Activated B cell treated with CpG ODN at 0.5 μM for 24 hours (primary cell): ENCODE measurements at regions not wholly inside any gene's neighbourhood (a gene's known extent, or its start where the extent isn't known, plus 50 kb on each side); places are given as distances from the start of the nearest gene placed in this dataset.

Experiments used
- ATAC-seq: fragments of 200-7000 bp; cut with Tn5 transposase; one replicate; pipeline ENCODE4 v1.10.0; 2021; ENCODE audit warnings: low read depth, mild to moderate bottlenecking, moderate library complexity
- CTCF ChIA-PET: fragments of 350-600 bp; sonication (Branson Sonifier 250); formaldehyde crosslinking; loops from one replicate; lab custom pipeline; 2021; ENCODE audit warnings: antibody characterized with exemption; lab: Charles Lee
- POLR2A ChIA-PET: fragments of 350-600 bp; sonication (Branson Sonifier 250); formaldehyde crosslinking; loops from one replicate; lab custom pipeline; 2021; ENCODE audit warnings: antibody characterized with exemption; lab: Charles Lee
- DNase-seq: peaks from one replicate; pipeline ENCODE4 v3.0.0; 2022
- H3K27ac Mint-ChIP-seq: one replicate; pipeline ENCODE4 v1.8.0; 2020; ENCODE audit warnings: mixed read lengths
- H3K27me3 Mint-ChIP-seq: one replicate; pipeline ENCODE4 v1.8.0; 2021; ENCODE audit warnings: mixed read lengths
- H3K36me3 Mint-ChIP-seq: one replicate; pipeline ENCODE4 v1.8.0; 2021; ENCODE audit warnings: low read depth, mixed read lengths
- H3K4me1 Mint-ChIP-seq: one replicate; pipeline ENCODE4 v1.8.0; 2021; ENCODE audit warnings: mixed read lengths
- H3K4me3 Mint-ChIP-seq: one replicate; pipeline ENCODE4 v1.8.0; 2020; ENCODE audit warnings: mild to moderate bottlenecking, mixed read lengths
- H3K9me3 Mint-ChIP-seq: one replicate; pipeline ENCODE4 v1.8.0; 2020; ENCODE audit warnings: mixed read lengths
- CTCF ChIP-seq: fragments of 200-600 bp; IDR thresholded peaks from one replicate; pipeline ENCODE4 v1.8.0; 2022; ENCODE audit warnings: antibody characterized with exemption, mild to moderate bottlenecking
- intact Hi-C: fragments of 100-400 bp; cut with micrococcal nuclease; formaldehyde crosslinking; loops from one replicate; pipeline ENCODE4 v1.15.1; 2024

GRCh38 chr16:16857012-16857411 lies 478.1 kb downstream of the NPIPA7 start:
- Mint-ChIP-seq H3K4me3 (no peak overlapping the region), H3K36me3 (no peaks in the 10 kb centered on the region), H3K27me3 (peaks cover 13% of the 10 kb centered on the region), H3K9me3 (no peaks in the 10 kb centered on the region), H3K4me1 (peaks cover 2% of the 10 kb centered on the region), H3K27ac (no peak overlapping the region)
- POLR2A ChIA-PET = no interaction called here
- DNase-seq = no peak
- CTCF ChIA-PET = no interaction called here
- ATAC-seq = no peak
- no peak for TF ChIP-seq CTCF
- intact Hi-C loops = no loop called here

GRCh38 chr16:16857603-16858283 lies 478.8 kb downstream of the NPIPA7 start:
- Mint-ChIP-seq H3K9me3 (no peaks in the 10 kb centered on the region), H3K27ac (no peak overlapping the region), H3K27me3 (peaks cover 13% of the 10 kb centered on the region), H3K4me3 (no peak overlapping the region), H3K36me3 (no peaks in the 10 kb centered on the region), H3K4me1 (peaks cover 2% of the 10 kb centered on the region)
- POLR2A ChIA-PET = no interaction called here
- DNase-seq (no peak), ATAC-seq (no peak)
- intact Hi-C loops = no loop called here
- TF ChIP-seq CTCF = no peak
- CTCF ChIA-PET = no interaction called here

- Mint-ChIP-seq H3K27me3 (peaks cover 8% of the 10 kb centered on the region), H3K36me3 (no peaks in the 10 kb centered on the region), H3K9me3 (no peaks in the 10 kb centered on the region), H3K4me1 (peaks cover 2% of the 10 kb centered on the region), H3K4me3 (no peak overlapping the region), H3K27ac (no peak overlapping the region)
- ChIA-PET CTCF (interaction anchor here (0.7 to 3.1 kb wide), 9 partner anchors 12 to 731 kb away, joined by 3 to 30 read pairs (median 3); no protein-coding TSS in a partner anchor), POLR2A (no interaction called here)
- DNase-seq (peak; percentile 18), ATAC-seq (no peak)
- intact Hi-C loops = loop anchor here (1.0 to 10.0 kb wide), 6 partner anchors 209 to 718 kb away; no protein-coding TSS in a partner anchor
- no peak for TF ChIP-seq CTCF
Observed at GRCh38 chr16:16861546-16861945, 482.6 kb downstream of the NPIPA7 start.

GRCh38 chr16:16863672-16864071 lies 484.7 kb downstream of the NPIPA7 start:
- POLR2A ChIA-PET = no interaction called here
- peaks cover 8% of the 10 kb centered on the region for H3K27me3 Mint-ChIP-seq
- H3K27ac Mint-ChIP-seq = no peak overlapping the region
- H3K4me3 Mint-ChIP-seq = no peak overlapping the region
- CTCF ChIA-PET = interaction anchor here (0.8 to 3.1 kb wide), 2 partner anchors 330 to 716 kb away, joined by 3 to 30 read pairs; no protein-coding TSS in a partner anchor
- intact Hi-C loops = loop anchor here (10.0 kb wide), 2 partner anchors 311 to 351 kb away; no protein-coding TSS in a partner anchor
- no peaks in the 10 kb centered on the region for H3K36me3 Mint-ChIP-seq
- no peak for TF ChIP-seq CTCF
- peaks cover 2% of the 10 kb centered on the region for H3K4me1 Mint-ChIP-seq
- no peaks in the 10 kb centered on the region for H3K9me3 Mint-ChIP-seq
- ATAC-seq (no peak), DNase-seq (no peak)

GRCh38 chr16:16864536-16864935 lies 485.6 kb downstream of the NPIPA7 start:
- Mint-ChIP-seq H3K4me1 (peaks cover 2% of the 10 kb centered on the region), H3K27ac (no peak overlapping the region), H3K9me3 (no peaks in the 10 kb centered on the region), H3K4me3 (no peak overlapping the region), H3K27me3 (peaks cover 8% of the 10 kb centered on the region), H3K36me3 (no peaks in the 10 kb centered on the region)
- ChIA-PET POLR2A (no interaction called here), CTCF (interaction anchor here (0.8 kb wide), 1 partner anchor 330 kb away, joined by 3 read pairs; no protein-coding TSS in a partner anchor)
- intact Hi-C loops = loop anchor here (10.0 kb wide), 2 partner anchors 310 to 350 kb away; no protein-coding TSS in a partner anchor
- no peak for ATAC-seq
- no peak for DNase-seq
- no peak for TF ChIP-seq CTCF
